Muscle layer of duodenum (tissue), 2 donors: ENCODE measurements at regions not wholly inside any gene's neighbourhood (a gene's known extent, or its start where the extent isn't known, plus 50 kb on each side); places are given as distances from the start of the nearest gene placed in this dataset.

Experiments
- H3K27ac ChIP-seq: one replicate; pipeline ENCODE4 v1.7.0; 2013; ENCODE audit warnings: mild to moderate bottlenecking, low read length
- H3K27me3 ChIP-seq: one replicate; pipeline ENCODE4 v1.7.0; 2013; ENCODE audit warnings: low read depth, mild to moderate bottlenecking, control low read depth, low read length
- H3K36me3 ChIP-seq, 2 donors: one replicate each; pipeline ENCODE4 v1.7.0; 2013; ENCODE audit warnings: low read length in 2 of 2, control low read depth in 1 of 2, mild to moderate bottlenecking in 1 of 2; ENCODE audit not compliant: insufficient read depth in 2 of 2, control insufficient read depth in 1 of 2
- H3K4me1 ChIP-seq, 2 donors: one replicate each; pipeline ENCODE4 v1.7.0; 2013; ENCODE audit warnings: low read length in 2 of 2, mild to moderate bottlenecking in 2 of 2, control low read depth in 1 of 2, moderate library complexity in 1 of 2; ENCODE audit not compliant: insufficient read depth in 2 of 2, control insufficient read depth in 1 of 2
- H3K4me3 ChIP-seq, 2 donors: one replicate each; pipeline ENCODE4 v1.7.0; 2013; ENCODE audit warnings: low read length in 2 of 2, low read depth in 1 of 2, mild to moderate bottlenecking in 1 of 2
- H3K9me3 ChIP-seq, 2 donors: one replicate each; pipeline ENCODE4 v1.7.0; 2013; ENCODE audit warnings: low read length in 2 of 2, control low read depth in 1 of 2, mild to moderate bottlenecking in 1 of 2; ENCODE audit not compliant: control insufficient read depth in 1 of 2
- donor health status: healthy.

DNA sequence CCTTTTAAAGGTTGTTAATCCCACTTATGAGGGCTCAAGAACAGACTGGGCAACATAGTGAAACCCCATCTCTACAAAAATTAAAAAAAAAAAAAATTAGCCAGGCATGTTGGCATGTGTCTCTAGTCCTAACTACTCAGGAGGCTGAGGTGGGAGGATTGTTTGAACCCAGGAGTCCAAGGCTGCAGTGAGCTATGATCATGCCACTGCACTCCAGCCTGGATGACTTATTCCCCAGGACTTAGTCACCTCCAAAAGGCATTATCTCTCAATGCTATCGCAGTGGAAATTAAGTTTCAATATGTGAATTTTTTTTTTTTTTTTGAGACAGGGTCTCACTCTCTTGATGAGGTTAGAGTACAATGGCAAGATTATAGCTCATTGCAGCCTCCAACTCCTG, 61.2 kb upstream of the TRIM24 start:
- H3K36me3 ChIP-seq, result no peaks in the 10 kb centered on the region
- H3K27me3 ChIP-seq, result no peaks in the 10 kb centered on the region
- H3K9me3 ChIP-seq, result no peaks in the 10 kb centered on the region
- no peak overlapping the region for H3K27ac ChIP-seq
- no peaks in the 10 kb centered on the region for H3K4me1 ChIP-seq
- no peak overlapping the region for H3K4me3 ChIP-seq

- no peaks in the 10 kb centered on the region for H3K27me3 ChIP-seq
- H3K36me3 ChIP-seq, result no peaks in the 10 kb centered on the region
- H3K4me3 ChIP-seq, result no peak overlapping the region
- H3K27ac ChIP-seq, result no peak overlapping the region
- no peaks in the 10 kb centered on the region for H3K4me1 ChIP-seq
- H3K9me3 ChIP-seq, result no peaks in the 10 kb centered on the region
These were observed 59.6 kb upstream of the TRIM24 start for GRCh38 chr7:138400400-138400886.

DNA sequence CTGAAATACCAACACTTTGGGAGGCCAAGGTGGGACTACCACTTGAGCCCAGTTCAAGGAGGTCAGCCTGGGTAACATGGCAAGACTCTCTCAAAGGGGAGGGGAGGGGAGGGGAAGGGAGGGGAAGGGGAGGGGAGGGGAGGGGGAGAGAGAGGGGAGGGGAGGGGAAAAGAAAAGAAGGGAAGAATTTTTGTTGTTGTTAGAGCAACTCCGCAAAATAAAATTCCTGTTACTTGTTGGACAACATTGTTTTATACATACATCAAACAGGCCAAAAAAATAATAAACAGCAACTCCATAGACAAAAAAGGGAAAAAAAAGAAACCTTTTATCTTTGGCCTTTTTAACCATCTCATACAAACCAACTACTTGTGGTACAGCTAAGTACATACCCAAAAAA, 57.3 kb upstream of the TRIM24 start:
- H3K4me1 ChIP-seq, result no peaks in the 10 kb centered on the region
- no peak overlapping the region for H3K4me3 ChIP-seq
- no peaks in the 10 kb centered on the region for H3K27me3 ChIP-seq
- peaks cover 0 to 2% of the 10 kb centered on the region in 2 donors for H3K9me3 ChIP-seq
- H3K27ac ChIP-seq, result no peak overlapping the region
- H3K36me3 ChIP-seq, result no peaks in the 10 kb centered on the region

DNA sequence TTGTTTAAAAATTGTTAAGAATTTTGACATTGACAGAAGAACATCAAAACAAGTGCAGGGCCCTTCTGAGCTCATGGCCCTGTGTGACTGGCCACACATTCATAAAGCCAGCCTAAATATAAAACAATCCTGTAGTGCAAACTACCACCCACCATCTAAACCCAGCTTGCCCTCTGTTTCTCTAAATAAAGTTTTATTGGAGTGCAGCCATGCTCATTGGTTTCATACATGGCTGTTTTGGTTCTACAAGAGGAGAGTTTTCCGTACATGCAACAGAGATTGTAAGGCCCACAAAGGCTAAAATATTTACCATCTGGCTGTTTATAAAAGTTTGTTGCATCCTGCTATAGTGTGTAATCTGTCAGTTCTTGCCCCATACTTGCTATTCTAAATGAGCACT, 54.6 kb upstream of the TRIM24 start:
- Histone ChIP-seq H3K36me3 (no peaks in the 10 kb centered on the region), H3K9me3 (peaks cover 0 to 2% of the 10 kb centered on the region in 2 donors), H3K27ac (no peak overlapping the region), H3K27me3 (no peaks in the 10 kb centered on the region), H3K4me3 (no peak overlapping the region), H3K4me1 (no peaks in the 10 kb centered on the region)

DNA sequence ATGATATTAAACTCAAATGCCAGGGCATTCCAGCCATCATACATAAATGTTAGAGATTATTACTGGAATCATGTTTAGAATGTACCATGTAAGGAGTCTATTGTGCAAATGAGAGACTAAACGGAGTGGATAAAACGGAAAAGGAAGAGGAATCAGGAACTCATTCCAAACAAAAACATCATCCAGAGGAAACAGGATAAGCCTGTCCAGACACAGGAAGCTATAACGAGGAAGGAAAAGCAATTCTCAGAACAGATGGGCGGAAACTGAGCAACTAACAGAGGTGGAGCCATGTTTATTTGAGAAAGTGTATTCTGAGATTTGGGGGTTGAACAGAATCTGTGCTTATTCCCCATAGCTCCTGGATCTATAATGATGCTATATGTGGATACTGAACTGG, 52.3 kb upstream of the TRIM24 start:
- Histone ChIP-seq H3K27ac (no peak overlapping the region), H3K27me3 (no peaks in the 10 kb centered on the region), H3K4me3 (no peak overlapping the region), H3K36me3 (no peaks in the 10 kb centered on the region), H3K4me1 (no peaks in the 10 kb centered on the region), H3K9me3 (peaks cover 0 to 2% of the 10 kb centered on the region in 2 donors)
